Epidermal melanocyte (primary cell): ENCODE measurements at regions not wholly inside any gene's neighbourhood (a gene's known extent, or its start where the extent isn't known, plus 50 kb on each side); places are given as distances from the start of the nearest gene placed in this dataset.
"Not testable (repeated sequence)": the region's sequence is repeated elsewhere in the genome, so short reads cannot be mapped to it uniquely, and the experiment has no call there.

ENCODE experiments used
- DNase-seq: peaks from one replicate; pipeline ENCODE4 v3.0.0; 2011; ENCODE audit warnings: low spot score; ENCODE audit not compliant: insufficient read length

DNA sequence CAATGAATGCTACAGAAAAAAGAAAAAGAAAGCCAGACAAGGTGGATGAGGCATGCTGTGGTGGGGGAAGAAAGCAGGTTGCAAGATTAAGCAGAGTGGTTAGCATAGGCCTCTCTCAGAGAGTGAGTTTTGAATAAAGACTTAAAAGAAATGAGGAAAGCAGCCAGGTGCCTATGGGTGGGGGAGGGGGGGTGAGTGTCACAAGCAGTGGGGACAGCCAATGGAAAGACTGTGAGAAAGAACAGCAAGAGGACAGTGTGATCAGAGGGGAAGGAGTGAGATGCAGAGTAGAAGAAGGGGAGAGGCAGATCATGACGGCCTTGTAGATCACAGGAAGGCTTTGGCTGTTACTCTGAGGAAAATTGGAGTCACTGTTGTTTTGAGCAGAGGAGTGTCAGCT, 162.5 kb downstream of the SOX3 start:
- DNase-seq = no peak

DNA sequence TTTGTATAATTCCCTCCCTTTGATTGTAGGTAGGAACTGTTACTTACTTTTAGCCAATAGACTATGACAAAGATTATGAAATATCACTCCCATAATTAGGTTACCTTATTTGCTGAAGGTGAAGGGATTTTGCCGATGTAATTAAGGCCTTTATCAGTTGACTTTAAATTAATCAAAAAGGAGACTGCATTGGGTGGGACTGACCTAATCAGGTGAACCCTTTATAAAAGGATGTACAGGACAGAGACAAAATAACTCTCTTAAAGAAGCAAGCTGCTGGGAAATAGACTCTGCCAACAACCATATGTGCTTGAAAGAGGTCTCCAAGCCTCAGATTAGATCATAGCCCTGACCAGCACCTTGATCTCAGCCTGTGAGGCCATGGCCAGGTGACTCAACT, 167.6 kb downstream of the SOX3 start:
- DNase-seq = no peak

DNA sequence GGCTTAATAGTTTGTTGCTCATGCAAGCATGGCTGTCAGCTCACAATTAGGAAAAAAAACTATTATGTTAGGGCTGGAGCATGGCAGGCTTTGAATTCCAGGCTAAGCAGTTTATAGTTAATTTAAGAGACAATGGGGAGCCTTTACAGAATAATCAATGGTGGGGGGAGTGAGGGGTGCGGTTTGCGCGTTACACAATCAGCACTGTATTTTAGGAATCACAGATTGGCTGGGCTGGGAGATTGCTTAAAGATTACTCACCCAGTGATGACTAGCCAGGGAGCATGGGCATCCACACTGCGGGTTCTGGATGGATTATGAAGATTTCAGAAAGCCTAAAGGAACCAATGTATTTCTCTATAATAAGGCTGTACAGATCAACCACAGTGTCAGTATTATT, 186.6 kb downstream of the SOX3 start:
- no peak for DNase-seq

DNA sequence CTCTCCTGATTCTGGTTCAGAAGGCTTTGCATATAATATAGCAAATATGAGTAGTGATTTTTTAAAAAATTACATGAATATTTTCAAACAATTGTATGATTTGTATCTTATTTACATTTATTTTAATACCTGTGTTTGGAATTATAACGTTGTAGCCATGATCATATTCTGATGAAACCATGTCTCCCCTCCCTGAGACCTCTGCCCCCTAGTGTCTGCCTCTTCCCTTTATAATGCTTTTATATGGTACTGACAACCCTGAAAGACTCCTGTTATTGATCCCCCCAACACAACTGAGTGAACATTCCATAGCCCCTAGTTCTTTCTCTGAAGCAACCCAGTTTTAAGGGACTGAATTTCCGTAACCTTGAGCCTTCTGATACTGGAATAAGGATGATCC, 187.4 kb downstream of the SOX3 start:
- DNase-seq = no peak

DNA sequence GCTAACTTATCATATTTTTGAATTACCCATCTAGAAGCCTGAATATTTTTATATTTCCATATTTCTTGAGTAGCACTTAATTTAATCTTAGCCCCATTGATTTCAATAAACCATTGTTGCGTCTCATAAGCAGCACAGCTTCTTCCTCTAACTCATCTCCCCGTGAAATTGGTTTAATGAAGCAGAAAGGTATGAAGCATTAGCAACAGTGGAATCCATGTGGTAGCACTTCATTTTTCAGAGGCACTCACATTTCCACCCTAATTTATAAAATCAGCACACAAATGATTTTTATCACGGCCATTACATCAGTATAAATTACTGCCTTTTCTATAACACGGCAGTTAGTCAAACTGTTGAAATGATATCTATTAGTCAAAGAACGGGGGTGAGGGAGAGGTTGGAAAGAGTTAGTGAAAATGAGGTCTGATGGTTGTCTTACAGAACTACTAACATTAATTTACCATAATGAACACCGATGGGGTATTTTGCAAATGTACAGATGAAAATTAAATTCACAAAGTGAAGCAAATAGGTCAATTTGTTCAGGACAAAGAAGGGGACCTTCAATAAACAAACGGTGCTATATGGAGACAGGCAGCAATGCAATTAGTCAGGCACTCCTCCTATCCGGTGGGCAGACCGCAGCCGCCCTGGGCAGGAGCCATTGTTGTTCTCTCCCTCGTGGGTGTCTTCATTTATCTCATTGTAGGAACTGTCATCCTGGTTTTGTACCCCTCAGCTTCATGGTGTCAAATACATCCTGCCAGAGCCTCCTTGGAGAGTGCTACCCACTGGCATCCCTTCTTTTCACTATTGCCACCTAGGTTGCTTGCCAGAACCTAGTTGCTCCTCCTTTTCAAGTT, 205.7 kb downstream of the SOX3 start:
- DNase-seq = no peak

DNA sequence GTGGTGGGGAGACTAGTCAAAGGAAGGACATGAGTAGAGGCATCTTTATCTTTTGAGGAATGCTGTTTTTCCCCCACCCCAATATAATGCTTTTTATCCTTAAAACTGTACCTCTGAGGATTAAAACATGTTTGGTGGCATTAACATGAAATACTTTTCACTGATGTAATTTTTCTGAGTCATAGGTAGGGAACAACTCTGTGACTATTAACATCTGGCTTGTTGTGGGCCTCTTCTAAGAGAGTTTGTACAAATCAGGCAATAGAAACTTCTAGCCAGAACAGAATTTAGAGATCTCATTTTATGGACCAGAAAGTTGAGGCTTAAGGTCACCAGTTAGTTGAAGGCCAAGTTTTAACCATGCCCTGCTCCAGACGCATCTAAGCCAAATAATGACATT, 207.6 kb downstream of the SOX3 start:
- no peak for DNase-seq

DNA sequence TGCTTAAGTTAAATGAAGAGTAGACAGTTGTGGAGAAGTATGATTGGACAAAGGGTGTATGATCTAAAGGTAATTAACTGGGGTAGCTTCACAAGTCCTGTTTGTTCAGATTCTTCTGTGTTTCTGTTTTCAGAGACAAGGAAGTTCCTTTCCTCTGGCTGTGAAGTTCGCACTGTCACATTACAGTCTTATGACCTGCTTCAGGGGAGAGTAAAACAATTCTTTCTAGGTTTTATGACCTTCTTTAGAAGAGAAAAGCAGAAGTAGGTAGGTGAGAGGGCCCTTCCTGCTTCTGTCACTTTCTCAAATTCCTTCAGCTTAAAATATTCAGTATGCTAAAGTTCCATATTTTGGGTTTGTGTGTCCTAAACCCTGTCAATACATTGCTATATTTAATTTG, 211.9 kb downstream of the SOX3 start:
- DNase-seq = no peak

DNA sequence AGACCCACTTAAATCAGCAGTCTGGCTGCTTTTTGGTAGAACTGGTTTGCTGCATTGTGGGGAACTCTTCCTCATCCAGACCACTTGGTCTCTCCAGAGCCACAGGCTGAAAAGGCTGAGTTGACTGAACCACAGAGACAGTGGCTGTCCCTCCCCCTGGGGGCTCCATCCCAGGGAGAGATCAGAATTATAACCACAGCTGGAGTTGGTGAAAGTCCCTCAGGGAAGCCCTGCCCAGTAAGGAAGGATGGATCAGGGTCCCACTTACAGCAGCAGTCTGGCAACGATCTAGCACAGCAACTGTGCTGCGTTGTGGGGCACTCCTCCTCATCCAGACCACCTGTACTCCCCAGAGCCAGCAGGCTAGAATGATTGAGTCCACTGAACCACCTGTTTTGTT, 212.7 kb downstream of the SOX3 start:
- DNase-seq = no peak

DNA sequence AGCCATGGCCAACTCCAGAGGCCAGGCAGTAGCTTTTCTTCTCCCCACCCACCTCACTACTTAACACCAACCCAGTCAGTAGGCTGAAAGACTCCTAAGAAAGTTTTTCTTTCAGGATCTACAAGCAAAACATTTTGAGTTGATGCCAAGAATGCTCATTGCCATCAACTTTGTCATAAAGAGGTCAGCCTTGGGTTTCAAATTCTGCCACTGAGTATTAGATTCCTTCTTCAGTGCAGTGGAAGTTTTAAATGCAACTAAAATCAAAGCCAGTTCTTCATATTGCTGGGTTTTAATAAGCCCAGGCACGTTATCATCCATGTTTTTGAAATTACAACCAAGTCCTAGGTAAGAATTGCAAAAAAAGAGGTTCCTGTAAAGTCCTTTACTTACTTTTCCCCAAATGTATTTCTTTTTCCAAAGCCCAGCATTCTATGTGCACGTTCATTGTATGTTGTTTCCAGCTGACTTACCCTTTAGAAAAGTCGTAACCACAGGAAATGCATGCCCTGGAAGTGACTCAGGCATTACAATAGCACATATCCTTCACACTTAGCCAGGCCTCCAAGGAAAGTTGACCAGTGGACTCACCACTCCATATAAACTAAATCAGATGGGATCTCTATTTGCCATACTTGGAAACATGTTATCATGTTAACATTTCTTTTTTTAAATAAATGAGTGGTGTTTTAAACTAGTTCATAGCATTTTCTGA, 229.9 kb downstream of the SOX3 start:
- no peak for DNase-seq

DNA sequence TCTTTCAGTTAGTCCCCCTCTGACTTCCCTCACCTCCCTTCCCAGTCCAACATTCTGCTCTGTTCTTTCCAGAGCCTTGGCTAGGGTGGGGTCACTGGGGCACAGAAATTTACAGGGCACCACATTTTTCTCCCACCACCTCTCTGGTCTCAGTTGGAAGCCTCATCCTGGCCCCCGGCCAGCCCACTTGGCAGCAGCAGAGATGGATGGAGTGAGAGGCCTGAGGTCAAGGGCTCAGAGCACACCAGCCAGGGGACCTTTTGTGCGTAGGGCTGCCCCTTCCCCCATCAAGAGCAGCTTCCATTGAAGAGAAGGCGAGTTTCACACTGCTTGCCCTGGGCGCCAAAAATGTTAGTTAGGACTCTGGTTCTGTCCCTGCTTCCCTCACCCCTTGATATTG, 230.9 kb downstream of the SOX3 start:
- DNase-seq = no peak

DNA sequence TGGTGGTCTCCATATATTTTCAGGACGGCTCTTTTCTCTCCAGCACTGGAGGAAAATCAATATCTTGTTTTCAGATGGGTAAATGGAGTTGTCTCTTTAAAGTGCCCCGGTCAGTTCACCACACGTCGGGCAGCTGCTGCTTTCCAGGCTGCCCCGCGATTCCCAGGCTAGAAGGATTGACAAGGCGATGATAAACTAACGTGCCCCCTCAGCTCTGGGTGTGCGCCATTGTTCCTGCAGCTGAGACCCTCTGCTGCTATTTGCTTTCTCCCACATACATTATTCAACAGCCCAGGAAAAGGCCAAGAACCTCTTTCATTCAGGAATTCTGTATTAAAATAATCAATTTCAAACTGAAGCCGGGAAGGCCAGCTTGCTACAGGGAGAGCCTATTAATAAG, 254.5 kb downstream of the SOX3 start:
- no peak for DNase-seq

DNA sequence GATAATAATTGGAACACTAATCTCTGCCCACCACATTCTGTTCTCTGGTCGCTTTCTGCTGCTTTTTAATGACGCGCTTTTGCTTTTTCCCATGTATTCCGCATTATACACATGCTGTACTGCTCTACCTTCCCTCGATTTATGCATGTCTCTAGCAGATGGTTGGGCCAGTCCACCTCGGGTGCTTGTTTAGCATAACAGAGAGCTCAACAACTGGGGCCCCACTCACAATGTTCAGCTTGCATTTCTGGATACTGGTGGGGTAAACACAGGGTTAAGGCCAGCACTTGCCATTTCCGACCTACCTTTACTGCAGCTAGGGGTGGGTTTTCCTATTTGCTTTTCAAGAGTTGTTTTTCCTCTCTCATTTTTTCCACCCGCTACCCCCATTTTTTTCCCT, 255.8 kb downstream of the SOX3 start:
- no peak for DNase-seq

DNA sequence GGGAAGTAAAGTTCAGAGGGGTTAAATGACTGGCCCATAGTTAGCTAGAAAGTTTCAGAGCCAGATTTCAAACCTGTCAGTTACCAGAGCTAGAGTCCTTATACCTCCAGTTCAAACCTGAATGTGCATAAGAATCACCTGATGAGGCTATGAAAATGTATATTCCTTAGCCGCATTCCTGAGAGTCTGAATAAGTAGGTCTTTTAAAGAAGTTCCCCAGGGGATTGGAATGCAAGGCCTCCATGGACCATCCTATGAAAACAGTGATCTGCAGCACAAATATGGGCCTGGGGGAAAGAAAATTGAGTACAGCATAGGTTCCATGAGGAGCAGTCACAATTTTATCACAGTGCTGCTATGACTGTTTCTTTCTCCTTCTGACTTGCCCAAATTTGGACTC, 263.9 kb upstream of the CXorf66 start:
- no peak for DNase-seq

DNA sequence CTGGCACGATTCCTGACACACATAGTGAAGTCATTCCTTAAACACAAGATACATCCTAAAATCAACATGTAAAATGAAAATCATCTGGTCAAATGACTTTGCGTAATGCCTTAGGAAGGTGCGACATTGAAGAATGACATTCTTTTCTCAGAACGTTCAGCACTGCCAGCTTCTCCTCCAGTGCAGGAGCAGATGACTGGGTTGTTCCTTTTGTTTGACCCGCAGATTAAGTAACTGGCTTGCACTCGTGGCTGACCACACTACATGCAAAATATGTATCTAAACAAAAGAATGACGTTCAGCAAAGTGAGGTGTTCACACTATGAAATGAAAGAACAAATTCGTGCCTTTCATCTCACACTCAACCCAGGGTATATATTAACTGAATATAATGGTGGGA, 260.7 kb upstream of the CXorf66 start:
- not testable (repeated sequence) for DNase-seq

DNA sequence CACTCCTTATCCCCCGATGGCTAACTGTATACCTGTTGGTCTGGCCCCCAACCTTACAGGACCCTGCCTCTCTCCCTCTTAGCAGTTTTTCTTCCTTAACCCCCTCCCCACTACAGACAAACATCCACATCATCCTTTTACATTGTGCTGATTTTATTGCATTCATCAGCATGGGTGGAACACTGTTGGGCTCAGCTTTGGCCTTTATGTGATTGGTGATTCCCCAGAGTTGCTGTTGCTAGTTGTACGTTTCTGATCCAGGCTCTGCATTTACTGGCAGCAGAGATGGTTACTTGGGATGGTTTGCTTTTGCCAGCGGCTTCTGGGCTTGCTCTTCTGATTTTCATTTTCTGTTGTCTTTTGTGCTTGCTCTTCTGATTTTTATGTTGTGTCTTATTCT, 250.6 kb upstream of the CXorf66 start:
- not testable (repeated sequence) for DNase-seq

DNA sequence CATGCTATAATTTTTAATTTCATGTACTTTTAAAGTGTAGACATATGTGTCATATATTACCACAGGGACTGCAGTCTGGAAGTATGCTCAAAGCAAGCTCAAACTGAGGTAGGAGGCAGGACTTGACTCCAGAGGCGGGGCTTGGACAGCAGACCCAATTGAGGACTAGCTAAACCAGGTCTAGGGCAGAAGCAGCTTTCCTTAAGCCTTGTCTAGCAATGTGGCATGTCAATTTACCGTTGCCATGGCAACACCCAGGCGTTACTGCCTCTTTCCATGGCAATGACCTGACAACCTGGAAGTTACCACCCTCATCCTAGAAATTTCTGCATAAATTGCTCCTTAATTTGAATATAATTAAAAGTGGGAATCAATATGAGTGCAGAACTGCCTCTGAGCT, 249.2 kb upstream of the CXorf66 start:
- not testable (repeated sequence) for DNase-seq

DNA sequence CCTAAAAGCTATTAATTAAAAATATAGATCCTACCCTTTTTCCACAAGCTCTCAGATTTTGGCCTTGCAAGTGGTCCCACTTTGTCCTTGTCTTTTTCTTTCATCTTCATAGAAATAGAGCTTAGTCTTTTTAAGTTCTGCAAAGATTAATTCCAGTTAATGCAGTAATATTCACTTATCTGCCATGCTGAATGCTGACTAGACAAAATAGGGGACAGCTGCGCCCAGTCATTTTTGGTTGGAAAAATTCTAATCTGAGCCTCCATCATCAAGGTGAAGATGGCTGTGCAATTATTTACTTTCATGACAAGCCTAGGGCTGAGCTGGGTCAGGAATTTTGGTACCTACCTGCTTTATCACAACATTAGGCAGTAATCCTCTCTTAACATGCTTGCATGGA, 241.3 kb upstream of the CXorf66 start:
- no peak for DNase-seq

DNA sequence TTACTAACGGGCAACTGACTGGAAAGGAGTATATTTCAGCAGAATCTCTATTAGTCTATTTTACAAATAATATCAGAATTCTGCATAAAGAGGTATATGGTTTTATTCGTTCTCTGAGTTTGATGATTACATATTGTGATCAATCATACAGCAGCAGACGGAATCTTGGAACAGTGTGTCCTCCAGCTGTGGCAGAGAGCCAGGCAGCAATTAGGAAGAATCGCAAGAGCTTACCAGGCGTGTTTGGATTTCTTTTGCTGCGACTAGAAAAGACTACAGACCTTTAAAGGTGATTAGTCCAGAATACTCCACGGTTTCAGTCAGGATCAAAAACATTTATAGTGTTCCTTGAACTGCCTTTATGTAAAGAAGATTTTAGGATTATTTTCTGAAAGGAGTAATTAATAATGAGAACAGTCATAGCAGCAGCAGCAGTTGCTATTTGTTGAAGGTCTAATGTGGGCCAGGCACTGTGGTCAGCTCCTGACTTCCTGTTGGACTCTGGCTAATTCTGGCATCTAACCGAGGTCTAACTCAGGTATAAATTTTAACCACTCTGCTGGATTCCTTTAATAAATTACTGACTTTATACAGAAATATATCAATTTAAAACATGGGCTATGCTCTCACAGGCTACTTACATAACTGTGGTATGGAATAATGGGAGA, 225.3 kb upstream of the CXorf66 start:
- DNase-seq = no peak

DNA sequence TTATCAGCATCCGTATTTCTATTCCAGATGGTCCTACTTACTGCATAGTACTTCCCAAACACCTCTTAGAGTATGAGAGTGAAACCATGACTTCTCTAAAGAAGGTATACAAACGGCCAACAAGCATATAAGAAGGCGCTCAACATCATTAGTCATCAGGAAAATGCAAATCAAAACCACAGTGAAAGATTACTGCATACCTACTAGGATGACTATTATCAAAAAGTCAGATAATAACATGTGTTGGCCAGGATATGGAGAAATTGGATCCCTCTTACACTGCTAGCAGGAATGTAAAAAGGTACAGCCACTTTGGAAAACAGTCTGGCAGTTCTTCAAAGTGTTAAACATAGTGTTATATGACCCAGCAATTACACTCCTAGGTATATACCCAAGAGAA, 215.3 kb upstream of the CXorf66 start:
- no peak for DNase-seq

DNA sequence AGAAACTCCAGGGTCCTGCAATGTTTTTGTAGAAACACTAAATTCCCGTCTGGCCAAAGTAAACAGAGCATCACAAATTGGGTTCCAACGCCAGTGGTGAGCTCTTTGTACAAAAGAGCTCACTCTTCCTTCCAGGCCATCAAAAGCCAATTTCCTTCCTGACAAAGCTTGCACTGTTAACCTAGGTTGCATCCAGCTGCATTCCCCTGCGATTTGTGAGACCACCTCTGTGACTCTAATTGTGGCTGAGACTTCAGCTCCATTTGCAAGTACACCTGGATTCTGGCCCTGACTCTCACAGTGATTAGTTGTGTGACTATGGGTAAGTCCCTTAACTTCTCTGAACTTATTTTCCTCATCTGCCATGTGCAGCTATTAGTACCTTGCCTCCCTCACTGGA, 212.5 kb upstream of the CXorf66 start:
- DNase-seq = no peak

DNA sequence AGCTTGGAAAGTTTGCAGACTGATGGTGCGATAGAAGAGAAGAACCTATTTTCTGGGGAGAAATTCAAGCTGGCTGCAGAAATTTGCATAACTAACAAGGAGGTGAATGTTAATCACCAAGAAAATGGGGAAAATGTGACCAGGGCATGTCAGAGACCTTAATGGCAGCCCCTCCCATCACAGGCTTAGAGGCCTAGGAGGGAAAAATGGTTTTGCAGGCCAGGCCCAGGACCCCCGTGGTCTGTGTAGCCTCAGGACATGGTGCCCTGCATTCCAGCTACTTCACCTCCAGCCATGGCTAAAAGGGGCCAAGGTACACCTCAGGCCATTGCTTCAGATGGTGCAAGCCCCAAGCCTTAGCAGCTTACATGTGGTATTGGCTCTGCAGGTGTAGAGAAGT, 207.1 kb upstream of the CXorf66 start:
- no peak for DNase-seq

DNA sequence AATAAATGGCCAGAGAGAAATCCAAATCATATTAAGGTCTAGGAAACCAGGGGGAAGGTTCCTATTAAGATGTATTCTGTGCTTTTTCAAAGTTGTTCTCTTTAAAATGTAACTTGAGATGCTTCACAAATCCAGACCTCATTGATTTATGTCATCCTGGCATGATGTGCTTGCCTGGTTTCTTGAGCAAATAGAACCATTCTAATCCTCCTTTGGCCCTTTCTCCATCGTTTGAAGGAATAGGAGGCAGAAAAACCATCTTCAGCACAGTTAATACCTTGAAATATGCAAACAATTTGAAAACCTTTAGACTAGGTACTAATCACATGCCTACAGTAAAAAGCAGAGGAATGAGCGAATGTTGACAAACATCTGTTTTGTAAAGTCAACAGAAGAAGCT, 202.2 kb upstream of the CXorf66 start:
- no peak for DNase-seq
